Posterior cingulate gyrus (tissue), 11 donors: ENCODE measurements at regions not wholly inside any gene's neighbourhood (a gene's known extent, or its start where the extent isn't known, plus 50 kb on each side); places are given as distances from the start of the nearest gene placed in this dataset.
"Not testable (repeated sequence)": the region's sequence is repeated elsewhere in the genome, so short reads cannot be mapped to it uniquely, and the experiment has no call there.

Source experiments
- DNase-seq, 10 donors: peaks; one replicate each; pipeline versions ENCODE4 v3.0.0 to v3.0.0-alpha.2; 2020 to 2021; ENCODE audit warnings: mixed read lengths in 3 of 10
- intact Hi-C: fragments of 100-400 bp; cut with DNase I; formaldehyde crosslinking; loops from one replicate; pipeline ENCODE4 v1.15.1; 2023

DNA sequence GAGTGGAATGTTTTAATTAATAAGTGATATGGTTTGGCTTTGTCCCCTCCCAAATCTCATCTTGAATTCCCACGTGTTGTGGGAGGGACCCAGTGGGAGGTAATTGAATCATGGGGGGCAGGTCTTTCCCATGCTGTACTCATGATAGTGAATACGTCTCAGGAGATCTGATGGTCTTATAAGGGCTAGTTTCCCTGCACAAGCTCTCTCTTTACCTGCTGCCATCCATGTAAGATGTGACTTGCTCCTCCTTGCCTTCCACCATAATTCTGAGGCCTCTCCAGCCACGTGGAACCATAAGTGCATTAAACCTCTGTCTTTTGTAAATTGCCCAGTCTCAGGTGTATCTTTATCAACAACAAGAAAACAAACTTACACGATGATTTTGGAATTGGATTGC lies 734.5 kb upstream of the BCHE start:
- DNase-seq, intact Hi-C loops: not testable (repeated sequence)

DNA sequence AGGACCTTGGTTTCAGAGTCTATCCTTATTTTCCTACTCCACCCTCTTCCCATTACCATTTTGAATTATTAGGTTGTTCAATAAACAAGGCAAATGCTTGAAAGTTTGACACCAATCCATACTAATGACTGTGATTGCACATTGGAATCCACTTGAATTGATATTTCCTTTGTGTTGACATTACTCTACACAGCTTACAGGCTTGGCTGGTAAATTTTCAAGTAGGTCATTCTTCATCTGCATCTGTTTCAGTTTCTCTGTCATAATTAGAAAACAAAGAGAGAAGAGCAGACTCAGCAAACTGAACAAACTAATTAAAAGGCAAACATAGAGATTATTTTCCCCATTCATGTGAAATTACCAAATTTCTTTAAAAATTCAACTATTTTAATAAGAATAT lies 732.9 kb upstream of the BCHE start:
- no peak for DNase-seq
- intact Hi-C loops: no loop called here

DNA sequence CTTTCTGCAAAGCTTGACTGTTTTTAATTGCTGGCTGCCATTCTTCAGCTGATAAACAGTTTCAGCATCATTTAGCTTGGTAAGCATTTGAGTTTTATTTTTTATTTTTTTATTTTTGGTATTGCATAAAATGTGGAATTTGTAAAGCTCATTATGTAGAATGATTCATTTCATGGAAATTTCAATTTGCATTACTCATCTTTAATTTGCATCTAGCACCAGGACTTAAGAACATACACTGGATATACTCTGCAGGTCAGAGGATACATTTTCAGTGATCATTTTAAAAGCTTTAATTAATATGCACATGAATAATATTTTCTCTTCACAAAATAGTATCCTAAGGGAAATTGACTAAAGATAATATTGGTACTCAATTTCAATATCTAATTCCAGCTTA lies 732.4 kb upstream of the BCHE start:
- intact Hi-C loops: no loop called here
- DNase-seq: no peak

DNA sequence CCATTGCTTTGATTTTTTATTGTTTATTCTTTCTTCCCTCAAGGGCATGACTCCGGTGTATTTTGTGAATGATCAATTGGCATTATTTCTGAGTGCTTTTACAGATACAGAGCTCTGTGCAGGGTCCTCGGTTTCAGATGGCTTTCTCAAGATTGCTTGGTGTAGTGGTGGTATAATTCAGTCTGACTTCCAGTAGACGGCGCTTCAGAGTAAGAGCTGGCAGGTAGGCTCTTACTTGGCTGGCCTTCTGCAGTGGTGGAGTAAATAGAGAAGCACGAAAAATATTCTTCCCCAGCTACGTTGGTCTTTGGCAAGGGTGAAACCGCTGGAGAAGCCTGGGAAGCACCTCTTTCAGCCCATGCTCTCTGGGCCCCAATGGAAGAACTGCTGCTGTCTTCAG lies 723.0 kb upstream of the BCHE start:
- intact Hi-C loops: no loop called here
- no peak for DNase-seq

DNA sequence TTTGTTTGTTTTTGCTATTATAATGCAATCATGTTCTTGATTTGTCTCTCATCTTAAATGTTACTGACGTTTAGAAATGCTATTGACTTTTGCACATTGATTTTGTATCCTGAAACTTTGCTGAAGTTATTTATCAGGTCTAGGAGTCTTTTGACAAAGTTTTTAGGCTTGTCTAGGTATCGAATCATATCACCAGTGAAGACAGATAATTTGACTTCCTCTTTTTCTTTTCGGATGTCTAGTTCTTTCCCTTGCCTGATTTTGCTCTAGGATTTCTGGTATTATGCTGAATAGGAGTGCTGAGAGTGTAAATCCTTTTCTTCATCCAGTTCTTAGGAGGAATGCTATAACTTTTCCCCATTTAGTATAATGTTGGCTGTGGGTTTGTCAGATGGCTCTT lies 719.7 kb upstream of the BCHE start:
- intact Hi-C loops: no loop called here
- DNase-seq: no peak

DNA sequence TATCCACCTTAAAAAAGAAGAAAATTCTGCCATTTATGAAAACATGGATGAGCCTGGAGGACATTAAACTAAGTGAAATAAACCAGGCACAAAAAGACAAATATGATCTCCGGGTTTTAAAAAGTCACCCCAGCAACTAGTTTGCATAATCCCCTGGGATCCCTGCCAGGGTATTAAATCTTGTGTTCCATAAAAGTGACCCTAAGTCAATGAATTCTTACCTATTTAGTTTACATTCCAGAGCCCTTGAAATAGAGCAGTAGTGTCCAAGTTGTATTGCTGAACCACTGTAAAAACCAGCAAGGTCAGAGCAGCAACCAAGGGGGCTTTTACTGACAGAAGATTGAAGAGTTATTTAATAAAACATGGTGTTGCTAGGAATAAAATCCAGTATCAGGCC lies 716.8 kb upstream of the BCHE start:
- DNase-seq: no peak
- intact Hi-C loops: no loop called here

DNA sequence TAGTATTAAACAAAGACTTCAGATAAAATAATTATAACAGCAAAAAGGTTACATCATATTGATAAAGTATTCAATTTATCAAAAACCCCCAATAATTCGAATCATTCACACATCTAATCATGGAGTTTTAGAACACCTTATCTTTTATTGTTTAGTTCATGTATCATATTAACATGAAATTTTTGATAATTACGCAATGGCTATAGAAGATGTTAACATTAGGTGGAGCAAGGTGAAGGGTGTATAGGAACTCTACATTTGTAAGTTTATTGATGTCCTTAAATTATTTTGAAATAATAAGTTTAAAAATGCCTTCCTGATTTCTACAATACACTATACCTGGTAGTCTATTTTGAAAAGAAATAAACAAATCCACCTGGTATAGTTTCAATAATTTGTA lies 696.5 kb upstream of the BCHE start:
- DNase-seq: no peak

DNA sequence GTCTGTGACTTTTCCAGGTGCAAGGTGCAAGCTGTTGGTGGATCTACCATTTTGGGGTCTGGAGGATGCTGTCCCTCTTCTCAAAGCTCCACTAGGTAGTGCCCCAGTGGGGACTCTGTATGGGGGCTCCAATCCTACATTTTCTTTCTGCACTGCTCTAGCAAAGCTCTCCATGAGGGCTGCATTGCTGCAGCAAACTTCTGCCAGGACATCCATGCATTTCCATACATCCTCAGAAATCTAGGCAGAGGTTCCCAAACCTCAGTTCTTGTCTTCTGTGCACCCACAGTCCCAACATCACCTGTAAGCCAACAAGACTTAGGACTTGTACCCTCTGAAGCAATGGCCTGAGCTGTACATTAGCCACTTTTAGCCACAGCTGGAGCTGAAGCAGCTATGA lies 694.5 kb upstream of the BCHE start:
- intact Hi-C loops: no loop called here
- DNase-seq: no peak

More for the DNA sequence above, 696.5 kb upstream of the BCHE start:
- intact Hi-C loops: no loop called here

DNA sequence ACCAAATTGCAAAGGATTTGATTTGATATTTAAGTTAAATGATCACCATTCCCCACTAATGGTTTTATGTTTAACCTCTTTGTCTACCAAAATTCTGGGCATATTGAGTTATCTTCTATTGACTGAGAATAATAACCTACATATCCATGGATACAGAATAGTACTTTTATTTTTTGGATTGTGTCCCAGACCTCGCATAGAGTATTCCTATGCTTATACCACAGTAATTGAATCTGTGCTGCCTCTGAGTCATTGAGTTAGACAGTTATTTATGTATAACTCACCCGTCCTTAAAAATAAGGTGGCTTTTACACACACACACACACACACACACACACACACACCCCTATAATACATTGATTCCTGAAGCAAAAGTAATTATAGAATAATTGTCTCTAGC lies 690.1 kb upstream of the BCHE start:
- intact Hi-C loops: no loop called here
- DNase-seq: no peak

DNA sequence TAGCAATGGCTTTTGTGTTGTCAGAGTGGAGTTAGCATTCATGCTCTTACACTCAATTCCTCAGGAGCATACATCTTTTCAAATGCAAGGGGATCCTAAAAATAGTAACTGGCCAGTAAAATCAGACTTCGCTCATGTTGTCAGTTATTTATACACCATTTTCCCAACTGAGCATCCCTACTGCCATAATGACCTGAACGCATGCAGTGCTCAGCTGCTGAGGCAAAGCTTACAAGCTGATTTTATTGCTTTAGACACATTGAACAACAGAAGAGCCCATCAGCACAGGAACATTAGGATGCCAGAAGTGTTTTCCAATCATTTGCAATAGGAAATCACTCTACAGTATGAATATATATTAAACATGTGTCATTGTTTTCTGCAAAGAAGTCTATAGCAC lies 689.7 kb upstream of the BCHE start:
- DNase-seq: no peak
- intact Hi-C loops: no loop called here

DNA sequence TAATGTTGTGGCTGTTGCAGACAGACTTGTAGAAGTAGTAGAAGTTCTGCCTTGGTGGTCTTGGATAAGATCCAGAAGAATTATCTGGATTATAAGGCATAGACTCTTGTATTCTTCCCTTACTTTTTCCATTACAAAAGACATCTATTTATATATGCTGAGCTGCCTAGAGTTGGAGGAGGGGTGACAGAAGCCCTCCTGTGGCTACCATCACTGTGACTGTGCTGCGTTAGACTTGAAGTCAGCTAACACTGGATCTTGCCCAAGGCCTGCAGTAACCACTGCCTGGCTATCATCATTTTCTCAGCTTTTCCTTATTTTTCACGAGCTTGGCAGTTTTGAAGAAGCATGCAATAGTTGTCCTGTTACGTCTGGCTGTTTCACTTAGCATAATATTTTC lies 684.8 kb upstream of the BCHE start:
- intact Hi-C loops: no loop called here
- no peak for DNase-seq

DNA sequence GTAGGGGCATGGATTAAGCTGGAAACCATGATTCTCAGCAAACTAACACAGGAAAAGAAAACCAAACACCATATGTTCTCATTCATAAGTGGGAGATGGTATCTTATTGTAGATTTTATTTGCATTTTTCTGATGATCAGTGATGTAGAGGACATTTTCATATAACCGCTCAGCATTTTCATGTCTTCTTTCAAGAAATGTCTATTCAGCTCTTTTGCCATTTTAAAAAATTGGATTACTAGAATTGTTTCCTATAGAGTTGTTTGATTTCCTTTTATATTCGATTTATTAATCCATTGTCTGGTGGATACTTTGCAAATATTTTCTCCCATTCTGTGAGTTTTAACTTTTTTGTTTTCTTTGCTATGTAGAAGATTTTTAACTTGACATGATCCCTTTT lies 682.2 kb upstream of the BCHE start:
- no peak for DNase-seq
- intact Hi-C loops: no loop called here

DNA sequence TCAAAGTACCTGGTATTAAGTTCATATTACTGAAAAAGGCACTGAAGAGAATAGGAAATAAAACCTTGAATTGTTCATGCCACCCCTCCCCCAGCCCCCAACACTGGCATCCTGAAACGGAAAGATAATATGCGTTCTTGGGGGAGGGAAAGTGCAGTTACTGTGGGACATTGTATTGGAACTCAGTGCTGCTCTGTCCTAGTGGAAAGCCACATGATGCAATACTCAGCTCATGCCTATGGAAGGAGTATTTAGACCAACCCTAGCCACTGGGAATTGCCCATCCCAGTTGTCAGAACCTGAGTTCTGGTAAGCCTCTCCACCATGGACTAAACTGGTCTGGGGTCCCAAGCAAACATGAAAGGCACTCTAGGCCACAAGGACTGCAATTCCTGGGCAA lies 680.8 kb upstream of the BCHE start:
- intact Hi-C loops: no loop called here
- DNase-seq: no peak

DNA sequence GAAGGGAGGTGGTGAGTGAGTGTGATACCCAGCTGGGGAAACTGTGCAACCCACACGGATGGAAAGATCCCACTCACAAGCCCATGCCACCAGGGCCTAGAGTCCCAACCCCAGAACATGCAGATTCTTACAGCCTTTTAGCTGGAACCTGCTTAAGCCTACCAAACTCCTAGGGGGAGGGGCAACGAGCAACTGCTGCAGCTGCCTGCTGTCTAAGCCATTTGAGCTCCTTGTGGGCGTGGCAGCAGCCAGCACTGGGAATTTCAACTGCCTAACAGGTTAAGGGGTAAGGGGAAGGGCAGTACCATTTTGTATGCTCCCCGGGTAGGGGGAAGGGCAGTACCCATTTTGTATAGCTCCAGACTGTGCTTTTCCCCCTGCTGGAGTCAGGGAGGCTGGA lies 673.2 kb upstream of the BCHE start:
- intact Hi-C loops: no loop called here
- peak in 1 of 10 donors; percentile 40 for DNase-seq

DNA sequence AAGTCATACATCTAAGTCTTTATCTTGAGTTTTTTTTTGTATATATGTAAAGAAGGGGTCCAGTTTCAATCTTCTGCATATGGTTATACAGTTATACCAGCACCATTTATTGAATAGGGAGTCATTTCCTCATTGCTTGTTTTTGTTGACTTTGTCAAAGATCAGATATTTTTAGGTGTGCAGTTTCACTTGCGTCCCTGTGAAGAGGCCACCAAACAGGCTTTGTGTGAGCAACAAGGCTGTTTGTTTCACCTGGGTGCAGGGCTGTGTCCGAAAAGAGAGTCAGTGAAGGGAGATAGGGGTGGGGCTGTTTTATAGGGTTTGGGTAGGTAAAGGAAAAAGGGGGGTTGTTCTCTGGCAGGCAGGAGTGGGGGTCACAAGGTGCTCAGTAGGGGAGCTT lies 663.2 kb upstream of the BCHE start:
- intact Hi-C loops, DNase-seq: not testable (repeated sequence)

DNA sequence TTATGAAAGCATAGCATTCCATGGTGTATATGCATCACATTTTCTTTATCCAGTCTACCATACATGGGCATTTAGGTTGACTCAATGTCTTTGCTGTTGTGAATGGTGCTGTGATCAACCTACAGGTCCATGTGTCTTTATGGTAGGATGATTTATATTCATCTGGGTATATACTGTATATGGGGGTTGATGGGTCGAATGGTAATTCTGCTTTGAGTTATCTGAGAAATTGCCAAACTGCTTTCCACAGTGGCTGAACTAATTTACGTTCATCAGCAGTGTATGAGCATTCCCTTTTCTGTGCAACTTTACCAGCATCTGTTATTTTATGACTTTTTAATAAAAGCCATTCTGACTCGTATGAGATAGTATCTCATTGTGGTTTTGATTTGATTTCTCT lies 662.4 kb upstream of the BCHE start:
- intact Hi-C loops: no loop called here
- no peak for DNase-seq

DNA sequence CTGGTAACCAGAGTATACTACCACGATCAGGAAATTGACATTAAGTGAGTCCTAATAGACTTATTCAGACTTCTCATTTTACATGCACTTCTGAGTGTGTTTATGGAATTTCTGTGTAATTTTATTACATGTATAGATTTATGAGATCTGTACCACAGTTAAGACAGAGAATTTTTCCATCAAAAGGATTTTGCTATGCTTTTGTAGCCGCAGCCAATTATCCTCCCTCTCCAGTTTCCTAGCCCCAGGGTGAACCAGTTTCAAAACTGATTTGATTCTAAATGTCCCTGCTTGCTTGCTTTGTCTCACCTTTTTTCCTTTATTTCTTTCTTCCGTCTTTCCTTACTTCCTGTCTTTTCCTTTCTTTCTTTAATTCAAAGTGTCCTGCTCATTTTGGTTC lies 661.2 kb upstream of the BCHE start:
- DNase-seq: no peak
- intact Hi-C loops: no loop called here

DNA sequence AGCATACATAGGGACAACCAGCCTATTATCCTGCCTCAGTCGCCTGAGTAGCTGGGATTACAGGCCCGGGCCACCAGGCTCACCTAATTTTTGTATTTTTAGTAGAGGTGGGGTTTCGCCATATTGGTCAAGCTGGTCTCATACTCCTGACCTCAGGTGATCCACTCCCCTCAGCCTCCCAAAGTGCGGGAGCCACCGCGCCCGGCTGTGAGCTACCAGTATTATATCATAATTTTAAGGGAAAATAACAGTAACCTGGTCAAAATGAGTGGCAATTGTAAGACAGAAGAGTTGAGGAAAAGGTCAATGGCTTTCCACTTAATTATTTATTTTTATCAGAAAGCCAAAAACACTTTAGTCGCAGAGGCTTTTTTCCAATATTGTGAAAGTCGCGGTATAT lies 652.6 kb upstream of the BCHE start:
- no peak for DNase-seq
- intact Hi-C loops: no loop called here

DNA sequence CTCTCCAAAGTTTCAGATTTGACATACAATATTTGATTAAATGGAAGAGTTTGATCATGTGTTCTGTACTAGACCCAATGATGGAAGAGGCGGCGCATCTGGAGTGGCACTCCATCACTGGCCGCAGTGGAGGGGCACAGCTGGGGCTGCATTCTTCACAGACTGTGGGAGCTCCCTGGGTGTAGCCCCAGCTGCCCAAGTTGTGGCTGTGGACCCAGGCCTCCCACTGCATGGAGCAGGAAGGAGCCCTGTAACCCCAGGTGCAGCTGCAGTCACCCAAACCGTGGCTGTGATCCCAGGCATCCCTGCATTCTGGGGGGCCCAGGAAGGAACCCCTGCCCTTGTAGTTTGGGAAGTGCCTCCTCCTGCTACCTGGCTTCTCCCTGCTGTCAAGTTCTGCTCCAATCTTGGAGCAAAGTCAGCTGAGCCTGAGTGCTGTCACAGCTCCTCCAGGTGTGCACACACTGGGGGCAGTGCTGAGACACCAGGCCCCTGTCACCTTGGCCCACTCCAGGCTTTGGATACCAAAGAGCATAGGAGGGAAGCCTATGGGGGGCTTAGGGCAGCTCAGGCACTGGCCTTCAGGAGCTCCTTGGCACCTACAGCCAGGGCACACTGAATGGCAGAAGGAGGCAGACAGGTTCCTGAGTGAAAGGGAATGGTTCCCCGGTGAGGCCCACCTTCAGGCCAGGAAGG lies 651.9 kb upstream of the BCHE start:
- intact Hi-C loops: no loop called here
- DNase-seq: peak in 3 of 10 donors; percentile 67 to 71 (median 71)

DNA sequence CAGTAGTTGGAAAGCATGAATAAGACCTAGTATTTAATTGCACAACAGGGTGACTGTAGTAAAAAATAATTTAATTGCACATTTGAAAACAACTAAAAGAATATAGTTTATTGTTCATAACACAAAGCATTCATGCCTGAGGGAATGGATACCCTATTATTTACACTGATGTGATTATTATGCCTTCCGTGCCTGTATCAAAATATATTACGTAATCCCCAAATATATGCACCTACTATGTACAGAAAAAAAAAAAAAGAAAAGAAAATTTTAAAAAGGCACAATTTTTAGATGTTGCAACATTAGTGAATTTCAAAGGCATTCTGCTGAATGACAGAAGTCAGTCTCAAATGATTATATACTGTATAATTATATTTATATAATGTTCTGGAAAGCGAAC lies 647.2 kb upstream of the BCHE start:
- no peak for DNase-seq
- intact Hi-C loops: no loop called here

DNA sequence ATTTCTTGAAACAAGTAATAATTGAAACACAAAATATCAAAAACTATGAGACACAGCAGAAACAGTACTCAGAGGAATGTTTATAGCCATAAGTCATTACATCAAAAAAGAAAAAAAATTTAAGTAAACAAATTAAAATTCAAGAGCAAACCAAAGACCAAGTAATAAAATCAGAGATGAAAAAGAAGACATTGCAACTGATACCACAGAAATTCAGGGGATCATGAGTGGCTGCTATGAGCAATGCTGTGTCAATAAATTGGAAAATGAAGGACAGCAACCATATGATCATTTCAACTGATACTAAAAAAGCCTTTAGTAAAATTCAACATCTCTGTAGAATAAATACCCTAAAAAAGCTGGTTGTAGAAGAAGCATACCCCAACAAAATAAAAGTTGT lies 644.1 kb upstream of the BCHE start:
- intact Hi-C loops: no loop called here
- no peak for DNase-seq

DNA sequence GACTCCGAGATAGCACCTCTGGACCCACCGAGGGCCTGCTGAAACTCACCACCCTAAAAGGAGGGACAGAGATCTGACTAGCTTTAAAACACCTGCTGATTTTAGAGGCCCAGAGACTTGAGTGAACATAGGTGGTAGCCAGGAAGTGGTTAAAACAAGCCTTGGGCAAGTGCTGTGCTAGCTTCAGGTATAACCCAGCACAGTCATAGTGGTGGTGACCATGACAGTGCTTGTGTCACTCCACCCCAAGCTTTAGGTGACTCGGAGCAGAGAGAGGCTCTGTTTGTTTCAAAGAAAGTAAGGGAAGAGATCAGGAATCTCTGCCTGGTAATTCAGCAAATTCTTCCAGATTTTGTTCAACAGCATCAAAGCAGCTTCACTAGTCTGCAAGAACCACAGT lies 641.1 kb upstream of the BCHE start:
- DNase-seq: no peak
- intact Hi-C loops: no loop called here

DNA sequence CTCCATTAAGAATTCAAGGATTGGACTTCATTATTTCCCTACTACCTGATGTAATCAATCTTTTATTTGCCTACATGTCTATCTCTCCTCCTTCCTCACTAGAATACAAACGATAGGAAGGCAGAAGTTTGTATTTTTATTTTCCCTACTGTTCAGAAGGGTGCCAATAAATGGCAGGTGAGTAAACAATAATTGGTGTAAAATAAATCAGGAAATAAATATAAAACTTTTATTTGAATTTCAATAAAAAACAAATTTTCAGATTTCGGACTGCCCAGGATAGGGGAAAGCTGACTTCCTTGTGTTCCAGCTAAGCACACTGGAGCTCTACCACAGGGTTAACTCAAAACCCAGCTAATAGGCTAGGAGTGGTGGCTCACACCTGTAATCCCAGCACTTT lies 636.3 kb upstream of the BCHE start:
- DNase-seq: no peak
- intact Hi-C loops: no loop called here
